ENCODE measurements at regions not wholly inside any gene's neighbourhood (a gene's known extent, or its start where the extent isn't known, plus 50 kb on each side); places are given as distances from the start of the nearest gene placed in this dataset.

DNA sequence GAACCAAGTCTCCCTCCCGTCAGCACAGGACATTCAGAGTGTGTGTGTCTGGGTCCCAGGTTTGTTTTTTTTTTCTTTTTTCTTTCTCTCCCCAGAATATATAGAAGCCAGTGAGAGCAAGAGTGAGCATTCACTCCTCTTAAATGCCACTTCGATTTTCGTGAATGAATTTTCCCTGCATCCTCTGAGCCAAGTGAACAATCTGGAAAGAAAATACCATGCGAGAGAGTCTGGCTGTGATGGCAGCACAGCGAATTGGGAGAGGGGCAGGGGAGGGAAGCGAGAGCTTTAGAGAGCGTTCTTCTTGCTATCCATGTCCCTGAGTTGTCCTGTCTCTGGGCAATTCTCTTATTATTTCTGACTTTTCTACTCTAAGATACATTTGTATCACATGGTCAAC lies 76.0 kb upstream of the RAB3GAP2 start:
- in situ Hi-C loops (cut with MboI; ENCODE audit: low sequenced_read_pairs in 4 of 4) (no loop called here), intact Hi-C loops (cut with DNase I; ENCODE audit: low total_unique reads) (no loop called here)
- Histone ChIP-seq H3K36me3 (no peaks in the 10 kb centered on the region), H3K27me3 (no peaks in the 10 kb centered on the region), H3K4me1 (no peaks in the 10 kb centered on the region), H3K9me3 (no peaks in the 10 kb centered on the region), H3K27ac (no peak overlapping the region), H3K4me3 (no peak overlapping the region)
- ATAC-seq (no peak), DNase-seq (no peak)
- TF ChIP-seq POLR2A (IDR thresholded peaks at IDR 0.05), result no peak
- TF ChIP-seq, protein P1, sequence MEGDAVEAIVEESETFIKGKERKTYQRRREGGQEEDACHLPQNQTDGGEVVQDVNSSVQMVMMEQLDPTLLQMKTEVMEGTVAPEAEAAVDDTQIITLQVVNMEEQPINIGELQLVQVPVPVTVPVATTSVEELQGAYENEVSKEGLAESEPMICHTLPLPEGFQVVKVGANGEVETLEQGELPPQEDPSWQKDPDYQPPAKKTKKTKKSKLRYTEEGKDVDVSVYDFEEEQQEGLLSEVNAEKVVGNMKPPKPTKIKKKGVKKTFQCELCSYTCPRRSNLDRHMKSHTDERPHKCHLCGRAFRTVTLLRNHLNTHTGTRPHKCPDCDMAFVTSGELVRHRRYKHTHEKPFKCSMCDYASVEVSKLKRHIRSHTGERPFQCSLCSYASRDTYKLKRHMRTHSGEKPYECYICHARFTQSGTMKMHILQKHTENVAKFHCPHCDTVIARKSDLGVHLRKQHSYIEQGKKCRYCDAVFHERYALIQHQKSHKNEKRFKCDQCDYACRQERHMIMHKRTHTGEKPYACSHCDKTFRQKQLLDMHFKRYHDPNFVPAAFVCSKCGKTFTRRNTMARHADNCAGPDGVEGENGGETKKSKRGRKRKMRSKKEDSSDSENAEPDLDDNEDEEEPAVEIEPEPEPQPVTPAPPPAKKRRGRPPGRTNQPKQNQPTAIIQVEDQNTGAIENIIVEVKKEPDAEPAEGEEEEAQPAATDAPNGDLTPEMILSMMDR (IDR thresholded peaks at IDR 0.05 in 4 of 5, conservative IDR thresholded peaks at IDR 0.05 in 1 of 5), result no peak

DNA sequence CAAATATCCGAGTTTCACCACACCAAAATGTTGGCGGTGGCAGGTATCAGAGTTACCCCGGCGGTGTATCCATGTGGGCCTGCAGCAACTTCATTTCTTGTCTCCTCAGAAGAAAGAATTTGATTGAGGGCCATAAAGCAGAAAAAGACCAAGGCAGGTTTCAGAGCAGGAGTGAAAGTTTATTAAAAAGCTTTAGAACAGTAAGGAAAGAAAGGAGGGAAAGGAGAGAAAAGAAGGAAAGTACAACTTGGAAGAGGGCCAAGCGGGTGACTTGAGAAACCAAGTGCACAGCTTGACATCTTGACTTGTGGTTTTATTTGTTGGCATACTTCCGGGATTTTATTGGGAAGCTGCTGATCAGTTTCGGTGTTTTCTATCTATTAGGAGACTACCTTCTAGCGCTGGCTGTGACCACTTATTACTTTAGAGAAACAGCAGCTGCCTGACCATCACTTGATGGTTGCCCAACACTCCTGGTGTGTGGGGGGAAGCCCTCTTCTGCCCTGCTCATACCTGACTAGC lies 75.5 kb upstream of the RAB3GAP2 start:
- no peaks in the 10 kb centered on the region for H3K36me3 ChIP-seq
- ATAC-seq, result no peak
- in situ Hi-C loops (cut with MboI; ENCODE audit: low sequenced_read_pairs in 4 of 4), result no loop called here

DNA sequence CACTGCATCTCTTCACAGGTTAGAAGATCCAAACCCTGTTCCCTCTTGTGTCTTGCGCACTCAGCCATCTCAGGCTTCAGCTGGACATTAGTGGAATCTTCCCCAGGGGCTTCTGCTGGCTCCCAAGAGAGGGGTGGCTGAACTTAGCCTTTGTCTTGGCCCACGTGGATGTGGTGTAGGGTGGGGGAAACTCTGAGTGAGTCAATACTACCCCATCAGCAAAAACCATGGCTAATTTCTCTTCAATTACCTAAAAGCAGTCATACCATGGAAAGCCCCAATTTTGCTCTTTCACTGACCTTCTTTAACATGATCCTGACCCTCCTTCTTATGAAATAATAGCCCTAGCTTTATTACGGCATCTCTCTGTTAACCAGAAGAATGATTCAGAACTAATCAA lies 72.5 kb upstream of the RAB3GAP2 start:
- in situ Hi-C loops (cut with MboI; ENCODE audit: low sequenced_read_pairs in 4 of 4), result no loop called here

More for the DNA sequence above, 75.5 kb upstream of the RAB3GAP2 start:
- DNase-seq, result no peak
- no peaks in the 10 kb centered on the region for H3K9me3 ChIP-seq
- H3K4me3 ChIP-seq, result no peak overlapping the region
- intact Hi-C loops (cut with DNase I; ENCODE audit: low total_unique reads), result no loop called here
- no peak for TF ChIP-seq POLR2A (IDR thresholded peaks at IDR 0.05)
- TF ChIP-seq, protein P1 (IDR thresholded peaks at IDR 0.05 in 4 of 5, conservative IDR thresholded peaks at IDR 0.05 in 1 of 5), result no peak
- no peak overlapping the region for H3K27ac ChIP-seq
- no peaks in the 10 kb centered on the region for H3K27me3 ChIP-seq
- H3K4me1 ChIP-seq, result no peaks in the 10 kb centered on the region

DNA sequence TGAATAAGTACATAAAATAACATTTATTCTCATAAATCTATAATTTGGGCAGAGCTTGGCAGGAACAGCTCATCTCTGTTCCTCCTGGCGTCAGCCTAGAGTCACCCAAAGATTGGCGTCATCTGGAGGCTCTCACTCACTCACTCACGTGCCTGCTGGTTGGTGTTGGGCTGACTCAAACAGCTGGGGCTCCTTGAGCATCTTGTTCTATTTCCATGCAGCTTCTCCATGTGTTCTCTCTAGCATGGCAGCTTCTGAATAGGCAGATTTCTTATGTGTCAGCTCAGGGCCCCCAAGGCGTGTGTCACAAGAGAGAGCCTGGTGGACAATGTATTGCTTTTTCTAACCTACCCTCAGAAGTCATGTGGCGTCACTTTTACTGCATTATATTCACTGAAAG lies 70.6 kb upstream of the RAB3GAP2 start:
- Histone ChIP-seq H3K27ac (no peak overlapping the region), H3K4me1 (no peaks in the 10 kb centered on the region), H3K9me3 (no peaks in the 10 kb centered on the region), H3K27me3 (no peaks in the 10 kb centered on the region), H3K4me3 (no peak overlapping the region), H3K36me3 (no peaks in the 10 kb centered on the region)
- no peak for ATAC-seq
- no peak for DNase-seq
- in situ Hi-C loops (cut with MboI; ENCODE audit: low sequenced_read_pairs in 4 of 4) (no loop called here), intact Hi-C loops (cut with DNase I; ENCODE audit: low total_unique reads) (no loop called here)
- no peak for TF ChIP-seq POLR2A (IDR thresholded peaks at IDR 0.05)
- TF ChIP-seq, protein P1 (IDR thresholded peaks at IDR 0.05 in 4 of 5, conservative IDR thresholded peaks at IDR 0.05 in 1 of 5), result no peak

More for the DNA sequence above, 72.5 kb upstream of the RAB3GAP2 start:
- no peaks in the 10 kb centered on the region for H3K4me1 ChIP-seq
- H3K27me3 ChIP-seq, result no peaks in the 10 kb centered on the region
- DNase-seq, result no peak
- ATAC-seq, result no peak
- H3K36me3 ChIP-seq, result no peaks in the 10 kb centered on the region
- no peak overlapping the region for H3K27ac ChIP-seq
- H3K9me3 ChIP-seq, result no peaks in the 10 kb centered on the region
- TF ChIP-seq, protein P1 (IDR thresholded peaks at IDR 0.05 in 4 of 5, conservative IDR thresholded peaks at IDR 0.05 in 1 of 5), result no peak
- TF ChIP-seq POLR2A (IDR thresholded peaks at IDR 0.05), result no peak
- H3K4me3 ChIP-seq, result no peak overlapping the region
- intact Hi-C loops (cut with DNase I; ENCODE audit: low total_unique reads), result no loop called here

DNA sequence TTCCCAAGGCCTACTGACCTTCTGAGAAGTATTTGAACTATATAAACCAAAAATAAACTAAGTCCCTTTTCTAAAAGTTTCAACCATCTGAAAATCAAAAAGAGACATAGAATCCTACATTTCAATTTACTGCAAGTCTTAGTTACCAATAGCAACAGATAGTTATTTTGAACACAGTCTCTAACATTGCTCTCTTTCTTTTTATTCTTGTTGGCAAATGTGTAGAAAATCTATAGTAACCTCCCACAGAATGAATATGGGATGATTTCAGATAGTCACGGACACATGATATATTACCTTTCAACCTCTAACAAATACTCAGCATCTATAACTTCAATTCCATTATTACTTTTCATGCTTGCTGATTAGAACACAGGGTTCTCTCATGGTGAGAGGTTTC lies 68.9 kb upstream of the RAB3GAP2 start:
- Histone ChIP-seq H3K27ac (no peak overlapping the region), H3K4me1 (no peaks in the 10 kb centered on the region), H3K9me3 (no peaks in the 10 kb centered on the region), H3K27me3 (no peaks in the 10 kb centered on the region), H3K4me3 (no peak overlapping the region), H3K36me3 (no peaks in the 10 kb centered on the region)
- no peak for ATAC-seq
- intact Hi-C loops (cut with DNase I; ENCODE audit: low total_unique reads) (no loop called here), in situ Hi-C loops (cut with MboI; ENCODE audit: low sequenced_read_pairs in 4 of 4) (no loop called here)
- no peak for TF ChIP-seq POLR2A (IDR thresholded peaks at IDR 0.05)
- TF ChIP-seq, protein P1 (IDR thresholded peaks at IDR 0.05 in 4 of 5, conservative IDR thresholded peaks at IDR 0.05 in 1 of 5), result no peak
- no peak for DNase-seq

Data from gastrocnemius medialis (tissue), 4 donors.